HEK293T (cell line): ENCODE measurements at regions not wholly inside any gene's neighbourhood (a gene's known extent, or its start where the extent isn't known, plus 50 kb on each side); places are given as distances from the start of the nearest gene placed in this dataset.

Experiments used
- BHLHE40 ChIP-seq: fragments of 450-650 bp; IDR thresholded peaks from 2 replicates; pipeline ENCODE4 v1.6.1; 2016; ENCODE audit warnings: mild to moderate bottlenecking, moderate library complexity, borderline replicate concordance
- CTBP1 ChIP-seq: fragments of 450-650 bp; IDR thresholded peaks from 2 replicates; pipeline ENCODE4 v1.6.1; 2016; ENCODE audit warnings: borderline replicate concordance
- ELF4 ChIP-seq: fragments of 450-650 bp; IDR thresholded peaks from 2 replicates; pipeline ENCODE4 v1.6.1; 2017; ENCODE audit warnings: antibody characterized with exemption
- FOXK2 ChIP-seq: fragments of 450-650 bp; IDR thresholded peaks from 2 replicates; pipeline ENCODE4 v1.6.1; 2016; ENCODE audit warnings: mild to moderate bottlenecking
- FOXM1 ChIP-seq: fragments of 450-650 bp; IDR thresholded peaks from 2 replicates; pipeline ENCODE4 v1.6.1; 2017; ENCODE audit warnings: mild to moderate bottlenecking, borderline replicate concordance
- LEF1 ChIP-seq: fragments of 450-650 bp; IDR thresholded peaks from 2 replicates; pipeline ENCODE4 v1.6.1; 2017; ENCODE audit warnings: mild to moderate bottlenecking, borderline replicate concordance
- SUZ12 ChIP-seq: fragments of 450-650 bp; IDR thresholded peaks from 2 replicates; pipeline ENCODE4 v1.6.1; 2016; ENCODE audit warnings: mild to moderate bottlenecking

DNA sequence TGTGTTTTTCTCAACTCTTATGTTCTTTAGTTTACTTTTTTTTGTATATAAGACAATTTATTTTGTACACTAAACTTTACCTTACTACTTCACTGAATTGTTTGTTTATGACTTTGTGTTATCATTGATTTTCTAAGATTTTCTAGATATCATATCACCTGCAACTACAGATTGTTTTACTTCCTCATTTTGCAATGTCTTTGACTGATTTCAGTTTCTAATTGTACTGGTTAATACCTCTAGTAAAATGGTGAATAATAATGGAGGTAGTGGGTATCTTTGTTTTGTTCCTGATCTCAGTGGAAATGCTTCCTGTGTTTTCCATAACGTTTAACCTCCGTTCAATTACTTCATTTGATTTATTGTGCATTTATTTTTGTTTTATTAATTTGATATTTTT, 490.2 kb downstream of the TLL1 start:
- TF ChIP-seq FOXM1 (no peak), FOXK2 (no peak), LEF1 (no peak), BHLHE40 (no peak), CTBP1 (no peak), SUZ12 (no peak), ELF4 (no peak)
